Neural crest cell (in vitro differentiated cells): ENCODE measurements at regions not wholly inside any gene's neighbourhood (a gene's known extent, or its start where the extent isn't known, plus 50 kb on each side); places are given as distances from the start of the nearest gene placed in this dataset.

Experiments
- DNase-seq: peaks from one replicate; pipeline ENCODE4 v3.0.0; 2021; ENCODE audit warnings: low read depth, mixed read lengths, low spot score
- H3K27ac Mint-ChIP-seq: one replicate; pipeline ENCODE4 v1.8.0; 2021; ENCODE audit warnings: mild to moderate bottlenecking, mixed read lengths; ENCODE audit not compliant: unreplicated experiment
- H3K27me3 Mint-ChIP-seq: 2 replicates; pipeline ENCODE4 v1.8.0; 2021; ENCODE audit warnings: low read depth, mild to moderate bottlenecking, mixed read lengths
- H3K36me3 Mint-ChIP-seq: 2 replicates; pipeline ENCODE4 v1.8.0; 2021; ENCODE audit warnings: low read depth, mild to moderate bottlenecking, mixed read lengths
- H3K4me1 Mint-ChIP-seq: 2 replicates; pipeline ENCODE4 v1.8.0; 2021; ENCODE audit warnings: mixed read lengths
- H3K4me3 Mint-ChIP-seq: one replicate; pipeline ENCODE4 v1.8.0; 2021; ENCODE audit warnings: mild to moderate bottlenecking, mixed read lengths
- H3K9me3 Mint-ChIP-seq: 2 replicates; pipeline ENCODE4 v1.8.0; 2021; ENCODE audit warnings: mixed read lengths
- TF ChIP-seq, protein P1 (sequence below): fragments of 200-600 bp; sonication (generic); conservative IDR thresholded peaks from 2 replicates; pipeline ENCODE4 v1.5.0; 2021; ENCODE audit warnings: antibody characterized with exemption, mild to moderate bottlenecking

- Mint-ChIP-seq H3K4me1 (peaks cover 33% of the 10 kb centered on the region), H3K36me3 (no peaks in the 10 kb centered on the region), H3K9me3 (no peaks in the 10 kb centered on the region), H3K27me3 (no peaks in the 10 kb centered on the region), H3K27ac (no peak overlapping the region), H3K4me3 (no peak overlapping the region)
- DNase-seq = no peak
- TF ChIP-seq, protein P1, sequence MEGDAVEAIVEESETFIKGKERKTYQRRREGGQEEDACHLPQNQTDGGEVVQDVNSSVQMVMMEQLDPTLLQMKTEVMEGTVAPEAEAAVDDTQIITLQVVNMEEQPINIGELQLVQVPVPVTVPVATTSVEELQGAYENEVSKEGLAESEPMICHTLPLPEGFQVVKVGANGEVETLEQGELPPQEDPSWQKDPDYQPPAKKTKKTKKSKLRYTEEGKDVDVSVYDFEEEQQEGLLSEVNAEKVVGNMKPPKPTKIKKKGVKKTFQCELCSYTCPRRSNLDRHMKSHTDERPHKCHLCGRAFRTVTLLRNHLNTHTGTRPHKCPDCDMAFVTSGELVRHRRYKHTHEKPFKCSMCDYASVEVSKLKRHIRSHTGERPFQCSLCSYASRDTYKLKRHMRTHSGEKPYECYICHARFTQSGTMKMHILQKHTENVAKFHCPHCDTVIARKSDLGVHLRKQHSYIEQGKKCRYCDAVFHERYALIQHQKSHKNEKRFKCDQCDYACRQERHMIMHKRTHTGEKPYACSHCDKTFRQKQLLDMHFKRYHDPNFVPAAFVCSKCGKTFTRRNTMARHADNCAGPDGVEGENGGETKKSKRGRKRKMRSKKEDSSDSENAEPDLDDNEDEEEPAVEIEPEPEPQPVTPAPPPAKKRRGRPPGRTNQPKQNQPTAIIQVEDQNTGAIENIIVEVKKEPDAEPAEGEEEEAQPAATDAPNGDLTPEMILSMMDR = no peak
Observed at GRCh38 chr2:235381261-235381912, 112.5 kb upstream of the AGAP1 start.

- H3K36me3 Mint-ChIP-seq = no peaks in the 10 kb centered on the region
Observed at GRCh38 chr2:235382179-235382578, 111.7 kb upstream of the AGAP1 start.

GRCh38 chr2:235382601-235383000 is 111.2 kb upstream of the AGAP1 start:
- TF ChIP-seq, protein P1 = no peak
- peak overlapping the region; percentile 10 for H3K27ac Mint-ChIP-seq
- no peak for DNase-seq
- peaks cover 33% of the 10 kb centered on the region for H3K4me1 Mint-ChIP-seq
- no peaks in the 10 kb centered on the region for H3K9me3 Mint-ChIP-seq
- no peak overlapping the region for H3K4me3 Mint-ChIP-seq
- H3K27me3 Mint-ChIP-seq = no peaks in the 10 kb centered on the region
- H3K36me3 Mint-ChIP-seq = no peaks in the 10 kb centered on the region

More at GRCh38 chr2:235382179-235382578, 111.7 kb upstream of the AGAP1 start:
- Mint-ChIP-seq H3K4me1 (peaks cover 33% of the 10 kb centered on the region), H3K27me3 (no peaks in the 10 kb centered on the region), H3K27ac (no peak overlapping the region), H3K4me3 (no peak overlapping the region), H3K9me3 (no peaks in the 10 kb centered on the region)
- DNase-seq = no peak
- TF ChIP-seq, protein P1 = no peak

DNA sequence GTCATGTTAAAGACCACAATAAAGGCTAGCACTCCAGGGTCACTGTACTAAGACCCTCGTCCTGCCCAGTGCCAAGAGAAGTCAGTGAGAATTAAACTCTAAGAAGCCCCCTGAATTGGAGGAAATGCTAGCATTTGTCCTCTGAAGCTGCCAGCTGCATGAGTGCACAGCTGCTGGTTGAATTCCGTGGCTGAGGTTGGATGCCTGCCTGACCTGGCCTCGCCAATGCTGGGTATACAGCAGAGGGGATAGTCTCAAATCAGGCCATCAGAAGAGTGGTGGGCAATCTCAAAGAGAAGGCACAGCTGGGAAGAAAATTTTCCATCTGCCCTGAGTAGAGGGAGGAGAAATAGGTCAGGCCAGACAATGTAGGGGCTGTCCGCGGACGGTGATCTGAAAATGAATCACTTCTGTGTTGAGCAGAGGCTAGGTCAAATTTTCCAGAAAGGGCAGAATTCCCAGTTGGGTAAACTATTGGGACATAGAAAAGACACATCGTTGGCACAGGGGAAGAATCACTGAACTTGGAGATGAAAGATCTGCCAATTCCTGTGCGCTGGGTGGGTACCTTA is 110.5 kb upstream of the AGAP1 start:
- Mint-ChIP-seq H3K27me3 (no peaks in the 10 kb centered on the region), H3K9me3 (no peaks in the 10 kb centered on the region), H3K4me1 (peaks cover 33% of the 10 kb centered on the region), H3K27ac (peak overlapping the region; percentile 90), H3K36me3 (no peaks in the 10 kb centered on the region), H3K4me3 (no peak overlapping the region)
- DNase-seq = no peak
- TF ChIP-seq, protein P1 = no peak

DNA sequence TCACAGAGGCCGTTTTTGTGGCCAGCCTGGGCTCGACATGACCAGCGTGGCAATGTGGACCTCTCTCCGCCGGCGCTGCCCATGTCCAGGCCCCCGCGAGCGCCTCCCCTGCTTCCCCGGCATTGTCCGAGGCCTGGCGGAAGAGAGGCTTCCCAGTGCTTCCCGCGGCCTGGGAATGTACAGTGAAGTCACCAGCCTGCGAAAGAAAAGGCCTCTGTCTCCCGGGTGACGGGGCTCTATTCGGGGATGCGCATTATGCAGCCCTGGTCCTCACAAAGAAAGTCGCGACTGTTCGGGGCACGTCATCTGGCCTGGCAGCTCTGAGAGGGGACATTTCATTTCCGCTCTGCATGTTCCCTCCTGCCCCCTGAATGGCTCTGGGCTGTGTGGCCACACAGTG is 109.2 kb upstream of the AGAP1 start:
- Mint-ChIP-seq H3K27ac (peak overlapping the region; percentile 100), H3K4me3 (peak overlapping the region; percentile 56), H3K9me3 (no peaks in the 10 kb centered on the region), H3K4me1 (peaks cover 33% of the 10 kb centered on the region), H3K27me3 (no peaks in the 10 kb centered on the region), H3K36me3 (no peaks in the 10 kb centered on the region)
- TF ChIP-seq, protein P1 = no peak
- DNase-seq = peak; percentile 66
